ENCODE measurements at regions not wholly inside any gene's neighbourhood (a gene's known extent, or its start where the extent isn't known, plus 50 kb on each side); places are given as distances from the start of the nearest gene placed in this dataset.
"Not testable (repeated sequence)": the region's sequence is repeated elsewhere in the genome, so short reads cannot be mapped to it uniquely, and the experiment has no call there.

DNA sequence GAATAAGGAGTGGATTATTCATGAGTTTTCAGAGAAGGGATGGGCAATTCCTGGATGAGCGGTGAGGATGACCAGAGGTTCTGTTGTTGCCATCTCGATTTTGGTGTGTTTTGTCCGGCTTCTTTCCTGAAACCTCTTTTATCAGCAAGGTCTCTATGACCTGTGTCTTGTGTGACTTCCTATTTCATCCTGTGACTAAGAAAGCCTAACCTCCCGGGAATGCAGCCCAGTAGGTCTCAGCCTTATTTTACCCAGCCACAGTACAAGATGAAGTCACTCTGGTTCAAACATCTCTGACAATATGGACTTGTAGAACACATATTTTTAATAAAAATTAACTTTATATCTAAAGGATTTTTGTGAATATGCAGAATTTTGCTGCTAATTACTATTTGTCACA is 716.4 kb downstream of the FSCB start:
- DNase-seq (ENCODE audit: low spot score) = no peak
- no peaks in the 10 kb centered on the region for H3K4me1 Mint-ChIP-seq (ENCODE audit: low read depth)
- H3K27ac Mint-ChIP-seq = no peak overlapping the region
- no peaks in the 10 kb centered on the region for H3K36me3 Mint-ChIP-seq (ENCODE audit: low read depth)
- no peak overlapping the region for H3K4me3 Mint-ChIP-seq
- intact Hi-C loops (cut with micrococcal nuclease) = no loop called here
- H3K27me3 Mint-ChIP-seq (ENCODE audit: insufficient read depth) = no peaks in the 10 kb centered on the region
- H3K9me3 Mint-ChIP-seq = peaks cover 4% of the 10 kb centered on the region

DNA sequence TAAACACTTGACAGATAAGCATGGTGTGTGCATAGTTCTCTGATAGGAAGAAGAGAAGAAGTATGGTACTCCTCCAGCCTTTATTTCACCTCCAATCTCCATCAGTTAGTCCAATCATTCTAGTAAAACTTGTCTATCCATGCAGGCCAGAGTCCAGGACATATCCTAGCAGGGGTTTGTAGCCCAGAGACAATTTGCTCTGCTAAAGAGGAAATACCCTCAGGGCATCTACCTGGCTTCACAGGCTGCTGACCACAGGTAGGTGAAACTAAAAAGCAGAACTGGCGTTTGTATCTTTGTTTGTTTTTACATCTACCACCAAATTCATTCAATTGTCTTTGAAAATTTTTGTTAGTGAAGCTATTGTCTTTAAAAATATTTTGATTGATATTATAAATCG is 717.6 kb downstream of the FSCB start:
- Mint-ChIP-seq H3K4me1 (ENCODE audit: low read depth) (no peaks in the 10 kb centered on the region), H3K9me3 (peaks cover 5% of the 10 kb centered on the region), H3K36me3 (ENCODE audit: low read depth) (no peaks in the 10 kb centered on the region), H3K4me3 (no peak overlapping the region), H3K27me3 (ENCODE audit: insufficient read depth) (no peaks in the 10 kb centered on the region), H3K27ac (no peak overlapping the region)
- DNase-seq (ENCODE audit: low spot score) = no peak
- intact Hi-C loops (cut with micrococcal nuclease) = no loop called here

DNA sequence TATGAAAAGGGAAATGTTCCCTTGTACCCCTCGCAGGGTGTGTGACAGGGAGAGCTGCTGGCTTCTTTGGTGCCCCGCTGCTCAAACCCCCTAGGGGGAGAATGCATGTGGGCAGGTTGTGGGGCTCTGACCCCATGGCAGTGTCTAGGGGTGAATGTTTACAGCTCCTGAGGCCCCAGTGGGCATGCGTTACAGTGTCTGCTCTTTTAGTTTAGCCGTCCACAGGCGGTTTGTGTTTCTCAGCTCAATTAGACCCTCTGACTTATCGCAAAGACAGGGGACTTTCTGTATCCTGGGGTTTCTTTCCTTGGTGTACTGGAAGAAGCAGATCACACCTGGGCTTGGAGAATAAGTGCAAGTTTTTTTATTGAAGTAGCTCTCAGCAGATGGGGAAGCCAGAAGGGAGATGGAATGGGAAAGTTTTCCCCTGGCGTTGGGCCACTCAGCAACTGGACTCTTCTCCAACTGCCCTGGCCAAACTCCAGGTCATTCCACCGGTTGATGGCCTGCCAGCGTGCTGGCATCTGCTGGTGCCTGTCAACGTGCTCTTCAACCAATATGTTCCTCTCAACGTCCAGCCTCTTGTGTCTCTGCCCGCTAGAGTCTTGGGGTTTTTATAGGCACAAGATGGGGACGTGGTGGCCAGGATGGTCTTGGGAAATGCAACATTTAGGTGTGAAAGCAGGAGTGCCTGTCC is 720.9 kb downstream of the FSCB start:
- no peak for DNase-seq (ENCODE audit: low spot score)
- no peak overlapping the region for H3K27ac Mint-ChIP-seq
- no peaks in the 10 kb centered on the region for H3K27me3 Mint-ChIP-seq (ENCODE audit: insufficient read depth)
- H3K4me1 Mint-ChIP-seq (ENCODE audit: low read depth) = no peaks in the 10 kb centered on the region
- intact Hi-C loops (cut with micrococcal nuclease) = no loop called here
- H3K4me3 Mint-ChIP-seq = no peak overlapping the region
- no peaks in the 10 kb centered on the region for H3K36me3 Mint-ChIP-seq (ENCODE audit: low read depth)
- peaks cover 12% of the 10 kb centered on the region for H3K9me3 Mint-ChIP-seq

GRCh38 chr14:43784432-43784831 is 722.7 kb downstream of the FSCB start:
- H3K4me1 Mint-ChIP-seq (ENCODE audit: low read depth); DNase-seq (ENCODE audit: low spot score); H3K27me3 Mint-ChIP-seq (ENCODE audit: insufficient read depth); H3K4me3 Mint-ChIP-seq; H3K27ac Mint-ChIP-seq; intact Hi-C loops (cut with micrococcal nuclease); H3K36me3 Mint-ChIP-seq (ENCODE audit: low read depth): not testable (repeated sequence)
- H3K9me3 Mint-ChIP-seq = peaks cover 15% of the 10 kb centered on the region

GRCh38 chr14:43778937-43779639 is 728.0 kb downstream of the FSCB start:
- no peak for DNase-seq (ENCODE audit: low spot score)
- Mint-ChIP-seq H3K4me3 (no peak overlapping the region), H3K27ac (no peak overlapping the region), H3K36me3 (ENCODE audit: low read depth) (no peaks in the 10 kb centered on the region), H3K27me3 (ENCODE audit: insufficient read depth) (no peaks in the 10 kb centered on the region), H3K4me1 (ENCODE audit: low read depth) (no peaks in the 10 kb centered on the region), H3K9me3 (peaks cover 29% of the 10 kb centered on the region)
- intact Hi-C loops (cut with micrococcal nuclease) = no loop called here

DNA sequence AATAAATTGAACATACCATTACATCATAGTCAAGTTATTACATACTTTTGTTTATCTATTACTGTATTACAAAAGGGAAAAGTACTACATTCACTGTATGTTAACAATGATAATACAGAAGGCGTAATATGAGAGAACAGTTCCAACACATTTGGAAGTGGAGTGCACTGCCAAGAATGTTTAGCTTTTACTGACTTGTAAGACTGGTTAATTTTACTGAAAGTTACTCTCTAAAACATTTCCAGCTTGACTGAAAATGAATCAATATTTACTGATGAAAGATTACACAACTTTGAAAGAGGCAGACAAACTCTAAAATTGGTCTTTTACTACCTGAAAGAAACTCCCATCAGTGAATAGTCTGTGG is 728.5 kb downstream of the FSCB start:
- H3K4me3 Mint-ChIP-seq = no peak overlapping the region
- no peaks in the 10 kb centered on the region for H3K36me3 Mint-ChIP-seq (ENCODE audit: low read depth)
- peaks cover 24% of the 10 kb centered on the region for H3K9me3 Mint-ChIP-seq
- intact Hi-C loops (cut with micrococcal nuclease) = no loop called here
- H3K27ac Mint-ChIP-seq = no peak overlapping the region
- no peaks in the 10 kb centered on the region for H3K27me3 Mint-ChIP-seq (ENCODE audit: insufficient read depth)
- DNase-seq (ENCODE audit: low spot score) = no peak
- H3K4me1 Mint-ChIP-seq (ENCODE audit: low read depth) = no peaks in the 10 kb centered on the region

GRCh38 chr14:43765474-43765873 is 741.6 kb downstream of the FSCB start:
- Mint-ChIP-seq H3K36me3 (ENCODE audit: low read depth) (no peaks in the 10 kb centered on the region), H3K9me3 (peaks cover 4% of the 10 kb centered on the region), H3K4me3 (no peak overlapping the region), H3K4me1 (ENCODE audit: low read depth) (no peaks in the 10 kb centered on the region), H3K27ac (no peak overlapping the region), H3K27me3 (ENCODE audit: insufficient read depth) (no peaks in the 10 kb centered on the region)
- DNase-seq (ENCODE audit: low spot score) = no peak
- intact Hi-C loops (cut with micrococcal nuclease) = no loop called here

GRCh38 chr14:43764433-43764832 is 742.6 kb downstream of the FSCB start:
- Mint-ChIP-seq H3K4me1 (ENCODE audit: low read depth) (no peaks in the 10 kb centered on the region), H3K4me3 (no peak overlapping the region), H3K27me3 (ENCODE audit: insufficient read depth) (no peaks in the 10 kb centered on the region), H3K9me3 (no peaks in the 10 kb centered on the region), H3K36me3 (ENCODE audit: low read depth) (no peaks in the 10 kb centered on the region), H3K27ac (no peak overlapping the region)
- no peak for DNase-seq (ENCODE audit: low spot score)
- intact Hi-C loops (cut with micrococcal nuclease) = no loop called here

DNA sequence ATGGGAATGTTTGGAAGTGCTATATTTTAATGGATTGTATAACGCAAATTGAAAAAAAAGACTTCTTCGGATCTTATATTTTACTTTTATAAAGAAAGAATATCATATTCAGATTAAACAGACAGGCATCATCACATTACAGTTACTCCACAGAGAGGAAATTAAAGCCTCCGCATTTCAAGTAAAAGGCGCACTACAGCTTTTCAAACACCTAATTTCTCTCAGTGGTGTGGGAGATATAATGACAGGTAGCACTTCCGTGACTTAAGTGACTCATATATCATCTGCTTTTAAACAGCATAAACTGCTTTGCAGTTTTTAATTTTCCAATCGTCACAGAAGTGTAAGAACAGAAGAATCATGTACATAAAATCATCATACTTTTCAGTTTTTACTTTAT is 751.4 kb downstream of the FSCB start:
- peaks cover 11% of the 10 kb centered on the region for H3K9me3 Mint-ChIP-seq
- no peaks in the 10 kb centered on the region for H3K36me3 Mint-ChIP-seq (ENCODE audit: low read depth)
- no peak overlapping the region for H3K27ac Mint-ChIP-seq
- no peak for DNase-seq (ENCODE audit: low spot score)
- no peak overlapping the region for H3K4me3 Mint-ChIP-seq
- H3K27me3 Mint-ChIP-seq (ENCODE audit: insufficient read depth) = no peaks in the 10 kb centered on the region
- intact Hi-C loops (cut with micrococcal nuclease) = no loop called here
- H3K4me1 Mint-ChIP-seq (ENCODE audit: low read depth) = no peaks in the 10 kb centered on the region

- no peak for DNase-seq (ENCODE audit: low spot score)
- Mint-ChIP-seq H3K36me3 (ENCODE audit: low read depth) (no peaks in the 10 kb centered on the region), H3K27me3 (ENCODE audit: insufficient read depth) (no peaks in the 10 kb centered on the region), H3K27ac (no peak overlapping the region), H3K4me3 (no peak overlapping the region), H3K9me3 (peaks cover 11% of the 10 kb centered on the region), H3K4me1 (ENCODE audit: low read depth) (no peaks in the 10 kb centered on the region)
- intact Hi-C loops (cut with micrococcal nuclease) = no loop called here
Measured at GRCh38 chr14:43754838-43755237, 752.2 kb downstream of the FSCB start.

DNA sequence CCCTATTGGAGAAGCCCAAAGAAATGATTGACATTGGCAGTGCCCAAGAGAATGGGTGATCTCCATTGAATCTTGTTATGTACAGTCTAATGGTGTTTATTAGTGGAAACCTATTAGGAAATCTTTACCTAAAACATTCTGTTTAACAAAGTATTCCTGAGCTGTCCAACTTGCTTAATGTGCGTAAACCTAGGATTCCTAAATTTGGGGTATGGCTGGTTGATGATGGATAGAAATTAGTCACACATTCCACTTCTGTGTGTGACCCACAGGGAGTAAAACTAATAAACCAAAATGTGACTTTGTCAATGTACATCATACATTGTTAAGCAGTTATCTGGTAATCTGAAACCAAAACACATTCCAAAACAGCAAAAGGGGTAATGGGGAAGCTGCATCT is 761.3 kb downstream of the FSCB start:
- no peak overlapping the region for H3K4me3 Mint-ChIP-seq
- no peaks in the 10 kb centered on the region for H3K36me3 Mint-ChIP-seq (ENCODE audit: low read depth)
- intact Hi-C loops (cut with micrococcal nuclease) = no loop called here
- no peak for DNase-seq (ENCODE audit: low spot score)
- no peaks in the 10 kb centered on the region for H3K4me1 Mint-ChIP-seq (ENCODE audit: low read depth)
- no peak overlapping the region for H3K27ac Mint-ChIP-seq
- H3K27me3 Mint-ChIP-seq (ENCODE audit: insufficient read depth) = no peaks in the 10 kb centered on the region
- peaks cover 12% of the 10 kb centered on the region for H3K9me3 Mint-ChIP-seq

- DNase-seq (ENCODE audit: low spot score) = no peak
- intact Hi-C loops (cut with micrococcal nuclease) = no loop called here
- Mint-ChIP-seq H3K4me3 (no peak overlapping the region), H3K27me3 (ENCODE audit: insufficient read depth) (no peaks in the 10 kb centered on the region), H3K9me3 (no peaks in the 10 kb centered on the region), H3K4me1 (ENCODE audit: low read depth) (no peaks in the 10 kb centered on the region), H3K27ac (no peak overlapping the region), H3K36me3 (ENCODE audit: low read depth) (no peaks in the 10 kb centered on the region)
Measured at GRCh38 chr14:43735932-43736331, 771.2 kb downstream of the FSCB start.

DNA sequence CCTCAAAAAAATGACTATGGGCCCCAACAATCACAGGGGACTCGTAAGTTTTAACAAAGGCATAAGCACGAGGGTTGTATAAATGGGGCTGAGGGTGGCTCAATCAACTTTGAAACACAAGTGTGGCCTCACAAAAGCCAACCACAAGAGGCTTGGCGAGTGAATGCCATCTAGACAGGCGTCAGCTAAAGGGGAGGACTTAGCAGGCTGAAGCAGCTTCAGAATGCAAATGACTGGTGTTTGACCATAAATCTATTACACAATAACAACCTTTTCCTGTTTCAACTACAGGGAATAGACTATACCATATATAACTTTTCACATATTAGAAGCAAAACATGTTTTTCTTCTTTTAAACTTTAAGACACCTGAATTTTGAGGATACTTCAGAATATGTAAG is 777.9 kb downstream of the FSCB start:
- Mint-ChIP-seq H3K27me3 (ENCODE audit: insufficient read depth) (no peaks in the 10 kb centered on the region), H3K4me1 (ENCODE audit: low read depth) (no peaks in the 10 kb centered on the region), H3K36me3 (ENCODE audit: low read depth) (no peaks in the 10 kb centered on the region), H3K9me3 (no peaks in the 10 kb centered on the region), H3K27ac (no peak overlapping the region), H3K4me3 (no peak overlapping the region)
- DNase-seq (ENCODE audit: low spot score) = no peak
- intact Hi-C loops (cut with micrococcal nuclease) = no loop called here

- H3K4me1 Mint-ChIP-seq (ENCODE audit: low read depth) = no peaks in the 10 kb centered on the region
- H3K27me3 Mint-ChIP-seq (ENCODE audit: insufficient read depth) = no peaks in the 10 kb centered on the region
- H3K36me3 Mint-ChIP-seq (ENCODE audit: low read depth) = no peaks in the 10 kb centered on the region
- peaks cover 11% of the 10 kb centered on the region for H3K9me3 Mint-ChIP-seq
- H3K4me3 Mint-ChIP-seq = no peak overlapping the region
- H3K27ac Mint-ChIP-seq = no peak overlapping the region
- no peak for DNase-seq (ENCODE audit: low spot score)
- intact Hi-C loops (cut with micrococcal nuclease) = no loop called here
Measured at GRCh38 chr14:43706900-43707299, 800.2 kb downstream of the FSCB start.
